ENCODE measurements at regions not wholly inside any gene's neighbourhood (a gene's known extent, or its start where the extent isn't known, plus 50 kb on each side); places are given as distances from the start of the nearest gene placed in this dataset.

DNA sequence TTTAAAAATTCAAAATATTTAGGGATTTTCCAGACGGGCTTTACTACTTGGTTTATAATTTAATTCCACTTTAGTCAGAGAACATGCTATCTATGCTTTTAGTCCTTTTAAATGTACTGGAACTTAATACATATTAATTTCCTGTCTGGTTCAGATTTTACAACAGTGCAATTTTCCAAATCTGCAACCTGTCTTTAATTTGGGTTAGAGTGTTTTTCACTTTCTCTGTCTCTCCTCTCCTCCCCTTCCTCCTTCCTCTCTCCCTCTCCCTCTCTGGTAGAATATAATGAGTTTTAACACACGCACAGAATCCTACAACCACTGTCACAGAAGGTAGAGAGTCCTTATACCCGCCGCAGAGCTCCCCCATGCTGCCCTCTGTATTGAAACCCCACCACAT lies 950.7 kb downstream of the BRD1 start:
- DNase-seq (ENCODE audit: low read depth), result no peak

DNA sequence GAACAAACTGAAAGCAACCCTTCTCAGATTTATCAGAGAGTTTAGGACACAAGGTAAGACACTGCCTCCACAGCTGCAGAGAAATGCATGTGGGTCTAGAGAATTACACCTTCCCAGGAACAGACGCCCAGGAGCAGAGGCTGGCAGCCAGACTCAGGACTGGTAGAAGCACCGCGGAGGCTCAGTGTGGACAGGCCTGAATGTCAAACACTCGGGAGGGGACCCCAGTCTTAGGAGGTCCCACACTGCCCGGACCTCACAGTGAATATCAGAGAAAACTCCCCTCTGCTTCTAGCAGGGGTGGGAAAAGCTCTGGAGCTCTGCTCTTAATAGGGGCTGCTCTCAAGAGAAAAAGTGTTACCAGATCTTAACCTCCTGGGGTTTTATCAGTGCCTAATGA lies 952.7 kb downstream of the BRD1 start:
- no peak for DNase-seq (ENCODE audit: low read depth)

DNA sequence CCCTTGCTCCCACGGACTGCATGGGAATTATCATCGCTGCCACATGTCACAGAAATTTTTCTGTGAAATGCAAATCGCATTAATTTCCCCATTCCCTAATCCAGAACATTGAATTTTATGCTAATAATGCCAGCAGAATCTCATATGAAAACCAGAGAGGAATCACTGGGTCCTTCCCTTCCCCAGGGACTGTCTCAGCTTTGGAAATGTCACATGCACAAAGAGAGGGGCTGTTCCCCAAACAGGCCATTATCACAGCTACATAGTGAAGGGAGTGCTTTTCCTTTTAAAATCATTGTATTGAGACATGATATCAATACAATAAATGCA lies 954.5 kb downstream of the BRD1 start:
- no peak for DNase-seq (ENCODE audit: low read depth)

DNA sequence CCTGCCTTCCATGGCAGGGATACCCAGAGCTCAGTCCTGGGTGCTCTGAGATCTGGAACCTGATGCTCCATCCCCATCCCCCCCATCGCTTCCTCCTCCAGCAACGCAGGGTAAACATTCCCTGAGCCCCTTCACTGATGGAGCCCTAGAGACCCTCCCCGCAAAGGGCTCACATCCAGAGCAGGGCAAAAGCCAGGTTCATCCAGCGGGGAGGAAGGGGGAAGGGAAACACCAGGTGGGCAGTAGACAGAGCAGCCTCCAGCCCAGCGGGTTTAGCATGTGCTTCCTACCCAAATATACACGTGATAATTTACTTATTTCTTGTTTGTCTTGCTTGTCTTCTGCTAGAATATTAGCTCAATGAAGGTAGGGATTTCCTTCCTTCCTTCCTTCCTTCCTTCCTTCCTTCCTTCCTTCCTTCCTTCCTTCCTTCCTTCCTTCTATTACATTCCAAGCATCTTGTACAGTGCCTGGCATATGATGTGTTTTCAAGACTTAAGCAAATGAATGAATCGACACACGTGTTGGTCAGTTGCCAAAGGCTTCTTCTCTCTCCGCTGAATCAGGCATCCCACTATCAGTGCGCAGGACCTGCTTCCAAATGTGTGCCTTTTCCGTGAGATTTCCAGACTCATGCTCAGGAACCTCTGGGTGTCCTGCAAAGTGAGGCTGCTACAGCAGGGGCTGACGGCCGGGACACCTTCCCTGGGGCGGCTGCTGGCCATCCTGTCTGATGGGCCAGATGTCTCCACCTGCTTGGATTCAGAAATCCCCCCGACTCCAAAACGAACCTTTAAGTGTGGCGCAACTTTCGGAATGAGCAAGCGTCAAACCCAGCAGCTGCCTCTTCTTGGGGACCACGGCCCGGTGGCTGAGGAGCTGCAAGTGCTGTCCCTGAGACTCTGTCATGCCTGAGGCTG lies 955.1 kb downstream of the BRD1 start:
- DNase-seq (ENCODE audit: low read depth), result no peak

DNA sequence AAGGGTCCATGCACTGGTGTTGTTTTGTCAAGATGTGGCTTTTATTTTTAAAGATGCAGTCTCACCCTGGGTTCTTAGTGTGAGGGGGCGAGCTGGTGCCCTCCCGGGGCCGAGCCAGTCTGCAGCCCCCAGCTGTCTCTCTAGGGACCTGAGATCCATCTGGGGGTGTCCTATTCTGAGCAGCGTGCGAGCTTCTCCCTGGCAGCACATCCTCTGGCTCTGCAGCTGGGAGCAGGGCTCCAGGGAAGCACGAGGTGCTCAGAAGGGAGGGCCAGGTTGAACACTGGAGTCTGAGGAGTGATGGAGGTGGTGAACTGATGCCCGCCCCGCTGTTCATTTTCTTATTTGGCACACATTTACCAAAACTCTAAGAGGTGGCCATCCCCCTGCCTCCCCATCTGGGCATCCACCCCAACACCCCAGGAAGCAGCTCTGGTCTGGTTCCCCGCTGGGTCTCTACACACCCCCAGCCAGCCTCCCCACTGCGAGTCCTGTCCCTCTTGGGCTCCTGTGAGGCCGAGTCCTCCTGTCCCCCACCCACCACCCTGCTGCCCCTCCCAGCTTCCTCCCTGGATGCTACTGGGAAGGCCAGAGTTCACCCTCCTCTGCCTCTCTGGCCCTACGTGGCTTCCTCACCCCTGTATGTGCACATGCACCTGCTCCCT lies 956.4 kb downstream of the BRD1 start:
- no peak for DNase-seq (ENCODE audit: low read depth)

DNA sequence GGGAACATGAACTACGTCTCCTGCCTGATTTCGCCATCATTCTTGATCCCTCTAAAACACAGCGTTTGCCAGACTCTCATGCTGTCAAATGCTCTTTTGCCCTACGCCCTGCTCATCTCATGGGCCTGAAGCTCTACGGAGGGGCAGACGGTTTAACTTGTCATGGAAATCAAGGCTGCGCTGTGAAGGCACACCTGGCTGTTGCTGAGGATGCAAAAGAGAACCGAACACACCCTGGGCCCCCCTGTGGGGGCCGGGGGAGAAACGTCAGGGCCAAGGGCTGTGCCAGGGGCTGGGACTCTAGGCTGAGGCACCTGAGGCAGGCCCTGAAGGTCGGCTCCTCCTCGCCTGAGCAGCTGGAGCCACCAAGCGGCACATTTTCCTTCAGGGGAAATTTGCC lies 957.2 kb downstream of the BRD1 start:
- no peak for DNase-seq (ENCODE audit: low read depth)

DNA sequence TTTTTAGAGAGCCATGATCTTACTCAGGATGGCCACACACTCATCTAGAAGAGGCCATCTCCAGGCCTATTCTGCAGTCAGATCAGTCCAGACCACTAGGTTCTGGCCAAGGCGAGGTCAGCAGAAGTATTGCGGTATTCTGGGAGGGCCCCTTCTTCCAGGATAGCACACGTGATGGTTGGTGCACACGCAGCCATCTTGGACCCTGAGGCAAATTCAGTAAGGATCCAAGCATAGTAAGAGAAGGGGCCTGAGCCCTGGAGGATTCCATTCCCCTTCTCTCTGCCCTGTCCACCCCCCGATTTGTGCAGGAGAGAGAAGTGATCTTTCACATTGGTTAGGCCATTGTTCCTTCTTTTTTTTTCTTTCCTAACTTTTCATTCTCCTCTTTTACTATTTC lies 957.9 kb downstream of the BRD1 start:
- DNase-seq (ENCODE audit: low read depth), result no peak

DNA sequence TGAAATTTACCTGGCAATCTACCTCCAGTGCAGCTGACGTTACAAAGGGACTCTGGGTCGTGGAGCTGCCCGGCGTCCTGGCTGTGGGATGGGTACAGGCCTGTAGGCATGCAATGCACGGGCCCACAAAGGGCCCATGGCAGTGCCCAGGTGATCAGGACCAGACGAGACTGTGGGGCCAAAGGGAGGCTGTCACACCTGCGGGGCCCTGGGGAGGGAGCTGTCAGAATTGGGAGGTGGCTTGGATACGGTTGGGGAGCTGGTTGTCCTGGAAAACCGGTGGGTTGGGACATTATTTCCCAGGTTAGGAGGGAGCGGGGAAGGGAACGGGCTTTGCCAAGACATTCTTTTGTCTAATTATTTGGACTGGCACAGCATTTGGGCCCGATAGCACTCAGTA lies 958.5 kb downstream of the BRD1 start:
- DNase-seq (ENCODE audit: low read depth), result no peak

DNA sequence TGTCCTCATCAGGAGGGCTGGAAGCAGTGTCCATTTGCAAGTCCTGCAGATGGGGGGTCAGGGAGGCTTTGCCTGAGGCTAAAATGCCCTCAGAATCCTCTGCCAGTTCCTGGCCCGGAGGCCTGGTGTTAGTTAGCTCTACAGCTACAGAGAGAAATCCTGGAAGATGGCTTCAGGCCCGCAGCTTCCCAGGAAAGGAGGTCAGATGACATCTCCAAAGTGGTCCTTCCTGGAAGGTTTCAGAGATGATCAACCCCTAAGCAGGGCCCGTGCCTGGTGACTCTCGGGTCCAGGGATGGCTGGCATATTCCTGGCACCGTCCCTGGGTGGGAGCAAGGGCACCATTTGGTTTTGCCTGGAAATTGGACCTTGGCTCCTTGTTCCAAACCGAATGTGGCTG lies 959.1 kb downstream of the BRD1 start:
- DNase-seq (ENCODE audit: low read depth), result no peak

DNA sequence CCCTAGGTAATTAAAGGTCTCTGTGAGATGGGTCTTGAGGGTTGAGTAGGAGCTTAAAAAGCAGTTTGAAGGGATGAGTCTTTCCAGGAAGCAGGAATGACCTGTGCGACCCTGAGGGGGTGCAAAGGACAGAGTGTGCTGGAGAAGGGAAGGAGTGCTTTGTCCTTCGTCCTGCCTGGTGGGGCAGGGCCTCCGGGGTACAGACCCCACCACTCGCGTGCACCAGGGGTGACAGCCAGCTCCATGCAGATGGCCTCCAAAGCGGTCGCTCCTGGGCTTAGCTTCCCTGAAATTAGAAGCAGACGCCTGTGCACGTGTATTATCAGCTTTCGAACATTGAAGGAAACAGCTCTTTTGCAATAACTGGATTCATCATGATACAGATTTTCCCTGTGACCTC lies 959.8 kb downstream of the BRD1 start:
- no peak for DNase-seq (ENCODE audit: low read depth)

DNA sequence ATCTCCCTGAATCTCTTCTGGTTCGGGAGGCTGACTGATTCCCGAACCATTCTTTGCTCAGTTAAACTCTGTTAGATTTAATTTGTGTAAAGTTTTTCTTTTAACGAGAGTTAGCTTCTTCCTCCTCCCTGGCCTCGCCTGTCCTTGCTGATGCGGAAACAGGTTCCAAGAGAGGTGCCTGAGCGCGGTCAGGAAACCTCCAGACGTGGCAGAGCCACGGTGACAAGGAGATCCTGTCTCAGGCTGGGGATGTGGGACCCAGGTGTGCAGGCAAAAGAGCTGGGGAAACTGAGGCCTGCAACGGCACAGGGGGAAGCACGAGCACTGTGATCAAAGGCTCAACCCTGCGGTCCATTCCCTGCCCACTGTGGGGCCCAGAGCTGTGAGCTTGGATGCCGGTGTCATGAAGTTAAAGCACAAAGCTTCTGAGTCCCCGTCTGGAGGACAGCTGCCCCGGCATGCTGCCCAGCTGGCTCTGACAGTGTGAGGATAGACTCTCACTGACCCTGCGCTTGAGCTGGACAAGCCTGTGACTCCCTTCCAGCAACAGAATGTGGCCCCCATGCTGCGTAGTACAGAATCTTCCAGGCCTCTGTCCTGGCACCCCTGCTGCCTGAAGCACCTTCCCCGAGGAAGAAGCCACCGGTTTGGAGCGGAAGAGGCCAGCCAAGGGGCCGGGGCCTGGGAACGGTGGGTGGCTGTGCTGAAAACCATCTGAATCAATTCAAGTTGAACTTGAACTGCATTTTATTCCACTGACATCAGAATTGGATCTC lies 960.6 kb downstream of the BRD1 start:
- DNase-seq (ENCODE audit: low read depth), result no peak

DNA sequence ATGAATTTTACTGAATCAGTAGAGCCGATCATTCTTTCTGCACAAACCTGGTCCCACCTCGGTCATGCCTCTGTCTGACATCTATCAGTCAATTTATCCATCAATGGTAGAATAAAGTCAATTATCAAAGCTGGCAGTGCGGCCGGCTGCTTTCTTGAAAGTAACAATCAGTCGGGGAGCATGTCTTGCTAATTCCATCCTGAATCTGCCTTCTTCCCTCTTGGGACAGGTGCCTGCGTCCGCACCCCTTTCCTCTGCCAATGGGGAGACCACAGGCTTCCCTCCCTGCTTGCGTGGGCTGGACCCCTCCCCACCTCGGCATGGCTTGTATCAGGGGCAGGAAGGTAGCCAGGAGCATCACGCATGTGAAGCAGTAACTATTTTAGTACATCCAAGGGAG lies 962.9 kb downstream of the BRD1 start:
- no peak for DNase-seq (ENCODE audit: low read depth)

DNA sequence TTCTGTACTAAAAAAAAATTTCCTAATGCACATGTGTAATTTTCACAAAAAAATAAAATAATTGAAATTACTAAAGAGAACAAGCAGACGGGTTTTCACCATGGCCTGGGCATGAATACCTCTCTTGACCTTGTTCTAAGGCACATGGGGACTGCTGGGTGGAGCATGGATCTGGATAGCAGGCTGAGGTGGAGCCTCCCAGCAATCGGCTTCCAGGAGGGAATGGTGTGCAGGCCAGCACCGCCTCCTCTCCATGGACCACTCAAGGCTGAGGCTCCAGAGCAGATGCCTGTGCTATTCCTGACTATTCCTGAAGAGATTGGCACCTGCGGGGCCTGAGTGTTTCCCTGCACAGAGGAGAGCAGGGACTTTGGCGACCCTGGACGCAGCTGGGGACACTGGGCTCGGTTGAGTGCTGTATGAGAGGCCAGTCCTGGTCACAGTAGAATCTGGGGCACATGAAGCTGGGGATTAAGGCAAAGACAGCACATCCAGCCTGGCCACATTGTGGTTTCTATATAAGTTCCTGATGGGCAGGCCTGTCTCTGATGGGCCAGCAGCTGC lies 963.6 kb downstream of the BRD1 start:
- no peak for DNase-seq (ENCODE audit: low read depth)

DNA sequence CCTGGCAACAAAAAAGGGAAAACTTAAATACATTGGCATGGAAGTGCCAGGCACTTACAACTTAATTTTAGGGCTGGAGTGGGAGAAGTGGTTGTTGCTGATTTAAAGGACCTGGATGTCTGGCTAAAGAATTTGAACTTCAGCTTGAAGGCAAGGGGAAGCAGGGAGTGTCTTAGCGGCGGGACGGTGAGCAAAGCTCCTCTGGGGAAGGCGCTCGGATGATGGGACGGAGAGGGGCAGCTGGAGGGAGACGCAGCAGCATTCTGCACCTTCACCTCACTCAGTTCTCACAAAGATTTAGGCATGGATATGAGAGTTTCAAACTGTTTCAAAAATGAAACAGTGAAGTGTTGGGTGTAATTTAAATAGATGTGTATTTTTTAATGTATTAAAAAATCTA lies 967.1 kb downstream of the BRD1 start:
- no peak for DNase-seq (ENCODE audit: low read depth)

DNA sequence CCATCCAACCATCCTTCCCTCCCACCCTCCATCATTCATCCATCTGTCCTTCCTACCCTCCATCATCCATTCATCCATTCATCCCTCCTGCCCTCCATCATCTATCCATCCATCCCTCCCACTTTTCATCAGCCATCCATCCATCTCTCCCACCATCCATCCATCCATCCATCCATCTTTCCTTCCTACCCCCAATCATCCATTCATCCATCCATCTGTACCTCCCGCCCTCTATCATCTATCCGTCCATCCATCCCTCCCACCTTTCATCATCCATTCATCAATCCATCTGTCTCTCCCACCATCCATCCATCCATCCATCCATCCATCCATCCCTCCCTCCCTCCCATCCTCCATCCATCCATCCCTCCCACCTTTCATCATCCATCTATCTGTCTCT lies 968.8 kb downstream of the BRD1 start:
- DNase-seq (ENCODE audit: low read depth), result no peak

DNA sequence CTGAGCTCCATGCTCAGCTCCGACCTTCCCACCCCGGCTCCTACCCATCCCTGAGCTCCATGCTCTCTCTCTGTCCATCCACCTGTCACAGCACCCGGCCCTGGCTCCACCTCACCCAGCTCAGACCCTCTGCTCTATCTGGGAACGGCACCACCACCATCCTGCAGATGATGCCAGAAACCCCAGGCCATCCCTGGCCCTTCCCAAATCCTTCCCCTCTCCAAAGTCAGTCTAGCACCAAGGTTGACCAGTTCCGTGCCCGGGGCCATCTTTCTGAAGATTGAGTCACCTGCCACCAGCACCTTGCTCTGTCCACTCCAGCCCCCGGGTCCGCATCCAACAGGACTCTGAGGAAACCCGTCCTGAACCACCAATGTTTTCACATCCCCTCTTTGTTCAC lies 969.6 kb downstream of the BRD1 start:
- DNase-seq (ENCODE audit: low read depth), result no peak

DNA sequence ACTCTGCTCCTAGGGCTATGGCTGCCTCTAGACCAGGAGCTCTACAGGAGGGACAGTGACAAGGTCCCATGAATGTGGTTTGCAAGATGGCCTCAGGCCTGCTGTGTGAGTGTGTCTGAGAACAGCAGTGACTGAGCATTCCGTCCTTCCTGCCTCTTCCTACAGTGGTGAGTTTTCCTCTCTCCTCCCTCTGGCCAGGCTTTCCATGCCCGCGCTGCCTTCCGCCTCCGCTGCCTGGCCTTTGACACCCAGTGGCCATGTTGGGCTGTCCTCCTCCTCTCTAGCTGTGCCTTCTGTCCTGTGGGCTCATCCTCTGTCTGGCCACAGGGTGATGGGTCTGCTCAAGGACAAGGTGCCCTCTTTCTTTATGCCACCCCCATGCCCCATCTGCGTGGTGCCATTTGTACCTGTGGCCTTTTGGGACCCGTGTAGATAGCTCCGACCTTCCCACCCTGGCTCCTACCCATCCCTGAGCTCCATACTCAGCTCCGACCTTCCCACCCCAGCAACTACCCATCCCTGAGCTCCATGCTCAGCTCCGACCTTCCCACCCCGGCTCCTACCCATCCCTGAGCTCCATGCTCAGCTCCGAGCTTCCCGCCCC lies 970.4 kb downstream of the BRD1 start:
- DNase-seq (ENCODE audit: low read depth), result no peak

DNA sequence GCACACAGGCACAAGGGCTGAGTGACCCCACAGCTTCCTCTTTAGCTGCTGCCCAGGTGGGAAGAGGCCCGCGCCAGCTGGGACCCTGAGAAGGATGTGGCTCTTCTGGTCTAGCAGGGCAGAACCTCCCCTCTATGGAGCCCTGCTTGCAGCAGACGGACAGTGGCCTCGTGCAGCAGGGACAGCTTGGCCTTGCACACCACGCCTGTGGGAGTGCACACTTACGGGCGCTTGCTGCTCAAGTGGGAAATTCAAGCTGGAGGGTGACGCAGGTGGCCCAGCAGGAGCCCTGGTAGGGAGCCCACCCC lies 971.4 kb downstream of the BRD1 start:
- DNase-seq (ENCODE audit: low read depth), result no peak

DNA sequence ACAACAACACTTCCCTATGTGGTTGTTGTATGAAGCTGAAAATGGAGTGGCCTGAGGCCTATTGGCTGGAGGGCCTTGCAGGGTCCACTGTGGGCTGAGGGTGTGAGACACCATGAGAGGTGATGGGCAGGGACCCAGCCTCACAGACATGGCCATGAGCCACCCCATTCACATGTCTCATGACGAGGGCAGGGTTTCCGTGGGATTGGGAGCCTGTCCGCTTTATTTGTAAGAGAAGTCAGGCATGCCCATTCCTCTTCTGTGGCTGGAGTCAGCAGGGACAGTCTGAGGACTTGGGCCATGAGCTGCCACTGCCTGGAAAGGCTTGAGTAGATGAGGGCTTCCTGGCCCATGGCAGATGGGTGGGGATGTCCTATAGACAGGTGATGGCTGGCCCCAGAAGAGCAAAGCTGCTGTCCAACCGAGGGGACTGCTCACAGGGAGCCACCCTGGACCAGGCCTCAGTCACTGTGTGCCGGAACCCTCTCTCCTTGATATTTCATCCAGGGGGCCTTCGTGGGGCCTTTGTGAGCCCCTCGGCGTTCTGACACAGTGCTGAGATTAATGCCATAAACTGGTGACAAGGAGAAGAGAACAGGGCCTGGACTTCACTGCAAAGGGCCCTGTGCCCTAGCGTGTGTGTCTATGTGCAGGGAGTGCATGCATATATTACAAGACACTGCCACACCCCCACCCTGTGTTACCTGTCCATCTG lies 971.9 kb downstream of the BRD1 start:
- DNase-seq (ENCODE audit: low read depth), result no peak

DNA sequence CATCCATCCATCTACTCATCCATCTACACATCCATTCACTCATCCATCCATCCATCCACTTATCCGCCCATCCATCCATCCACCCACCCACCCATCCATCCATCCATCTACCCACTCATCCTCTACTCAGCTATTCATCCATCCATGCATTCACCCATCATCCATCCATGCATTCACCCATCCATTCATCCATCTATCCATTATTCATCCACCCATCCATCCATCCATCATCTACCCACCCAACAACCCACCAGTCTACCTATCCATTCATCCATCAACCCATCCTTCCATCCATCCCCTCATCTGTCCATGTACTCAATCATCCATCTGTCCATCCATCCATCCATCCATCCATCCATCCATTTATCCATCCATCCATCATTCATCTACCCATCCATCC lies 972.7 kb downstream of the BRD1 start:
- no peak for DNase-seq (ENCODE audit: low read depth)

DNA sequence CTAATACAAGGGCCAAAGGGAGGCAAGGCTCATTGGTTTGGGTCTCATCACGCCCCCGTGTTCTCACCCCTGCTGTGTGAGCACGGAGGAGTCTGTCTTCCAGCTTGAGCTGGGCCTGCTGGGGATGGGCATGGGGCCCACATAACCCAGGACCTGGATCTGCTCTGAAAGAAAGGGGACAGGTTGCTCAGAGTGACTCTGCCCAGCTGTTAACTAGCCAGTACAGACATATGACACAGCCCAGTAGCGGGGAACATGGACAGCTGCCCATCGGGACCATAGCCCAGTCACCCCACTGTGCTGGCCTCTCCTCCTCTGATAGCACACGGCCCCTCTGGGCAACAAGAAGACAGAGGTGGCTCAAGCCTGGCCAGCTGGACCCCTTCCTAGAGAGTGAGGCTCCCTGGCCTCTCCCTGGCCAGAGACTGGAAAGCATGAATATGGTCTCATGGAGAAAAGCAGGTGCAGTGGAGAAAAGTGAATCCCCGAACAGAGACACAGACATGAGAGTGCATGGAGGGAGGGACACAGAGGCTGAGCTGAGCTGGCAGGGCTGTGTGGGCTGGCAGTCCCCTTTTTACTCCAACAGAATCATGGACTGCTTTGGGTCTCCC lies 973.9 kb downstream of the BRD1 start:
- no peak for DNase-seq (ENCODE audit: low read depth)

All from GM04503 (cell line).